ENCODE measurements at regions not wholly inside any gene's neighbourhood (a gene's known extent, or its start where the extent isn't known, plus 50 kb on each side); places are given as distances from the start of the nearest gene placed in this dataset.

DNA sequence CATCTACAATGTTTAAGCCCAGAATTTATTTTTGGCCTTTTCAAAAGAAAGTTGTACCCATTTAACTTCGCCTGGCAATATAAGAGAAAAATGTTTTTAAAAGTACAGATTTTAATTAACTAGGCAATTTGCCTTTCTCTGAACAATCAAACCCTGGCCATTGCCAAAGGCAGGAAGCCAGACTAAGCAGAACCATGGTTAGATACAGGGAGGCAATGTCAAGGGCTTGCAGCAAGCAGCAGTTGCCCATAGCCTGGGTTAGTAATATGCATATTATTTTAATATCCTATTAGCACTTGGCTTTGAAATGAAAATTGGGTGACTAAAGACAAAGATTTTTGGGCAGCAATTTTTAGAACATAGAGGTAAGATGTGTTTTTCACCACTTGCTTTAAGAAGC lies 51.1 kb upstream of the FRMD6 start:
- TF ChIP-seq, protein P1, sequence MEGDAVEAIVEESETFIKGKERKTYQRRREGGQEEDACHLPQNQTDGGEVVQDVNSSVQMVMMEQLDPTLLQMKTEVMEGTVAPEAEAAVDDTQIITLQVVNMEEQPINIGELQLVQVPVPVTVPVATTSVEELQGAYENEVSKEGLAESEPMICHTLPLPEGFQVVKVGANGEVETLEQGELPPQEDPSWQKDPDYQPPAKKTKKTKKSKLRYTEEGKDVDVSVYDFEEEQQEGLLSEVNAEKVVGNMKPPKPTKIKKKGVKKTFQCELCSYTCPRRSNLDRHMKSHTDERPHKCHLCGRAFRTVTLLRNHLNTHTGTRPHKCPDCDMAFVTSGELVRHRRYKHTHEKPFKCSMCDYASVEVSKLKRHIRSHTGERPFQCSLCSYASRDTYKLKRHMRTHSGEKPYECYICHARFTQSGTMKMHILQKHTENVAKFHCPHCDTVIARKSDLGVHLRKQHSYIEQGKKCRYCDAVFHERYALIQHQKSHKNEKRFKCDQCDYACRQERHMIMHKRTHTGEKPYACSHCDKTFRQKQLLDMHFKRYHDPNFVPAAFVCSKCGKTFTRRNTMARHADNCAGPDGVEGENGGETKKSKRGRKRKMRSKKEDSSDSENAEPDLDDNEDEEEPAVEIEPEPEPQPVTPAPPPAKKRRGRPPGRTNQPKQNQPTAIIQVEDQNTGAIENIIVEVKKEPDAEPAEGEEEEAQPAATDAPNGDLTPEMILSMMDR (IDR thresholded peaks at IDR 0.05; ENCODE audit: low read depth, low read length, poor library complexity, severe bottlenecking): no peak
- TF ChIP-seq EZH2phosphoT487 (IDR thresholded peaks at IDR 0.05; ENCODE audit: borderline replicate concordance, low read length): no peak

Measured in DOHH2 (cell line).